Mesendoderm (in vitro differentiated cells): ENCODE measurements at regions not wholly inside any gene's neighbourhood (a gene's known extent, or its start where the extent isn't known, plus 50 kb on each side); places are given as distances from the start of the nearest gene placed in this dataset.
A peak's percentile ranks its signal among the peaks of the same experiment; 100 is the strongest.
"Not testable (repeated sequence)": the region's sequence is repeated elsewhere in the genome, so short reads cannot be mapped to it uniquely, and the experiment has no call there.

Source experiments
- DNase-seq: peaks from one replicate; pipeline ENCODE4 v3.0.0; 2013
- H2AK5ac ChIP-seq: 2 replicates; pipeline ENCODE4 v1.6.1; 2013; ENCODE audit warnings: low read length, inconsistent platforms
- H2BK120ac ChIP-seq: 2 replicates; pipeline ENCODE4 v1.6.1; 2013; ENCODE audit warnings: low read depth, mild to moderate bottlenecking, low read length, moderate library complexity, mixed read lengths
- H2BK15ac ChIP-seq: replicated peaks from 2 replicates; pipeline ENCODE4 v1.6.1; 2013; ENCODE audit warnings: low read depth, mild to moderate bottlenecking, moderate library complexity
- H2BK5ac ChIP-seq: 2 replicates; pipeline ENCODE4 v1.6.1; 2013; ENCODE audit warnings: low read length, inconsistent platforms
- H3K18ac ChIP-seq: 2 replicates; pipeline ENCODE4 v1.6.1; 2013; ENCODE audit warnings: mild to moderate bottlenecking, low read length, mixed read lengths
- H3K23ac ChIP-seq: one replicate; pipeline ENCODE4 v1.6.1; 2013; ENCODE audit warnings: low read length
- H3K27ac ChIP-seq: 2 replicates; pipeline ENCODE4 v1.5.1; 2013; ENCODE audit warnings: low read depth, mild to moderate bottlenecking, inconsistent platforms, low read length, moderate library complexity
- H3K27me3 ChIP-seq: 2 replicates; pipeline ENCODE4 v1.6.1; 2013; ENCODE audit warnings: low read length, control low read depth, mild to moderate bottlenecking, inconsistent platforms; ENCODE audit not compliant: insufficient read depth, poor library complexity
- H3K36me3 ChIP-seq: 2 replicates; pipeline ENCODE4 v1.6.1; 2013; ENCODE audit warnings: low read length, inconsistent platforms; ENCODE audit not compliant: control insufficient read depth, insufficient read depth
- H3K4ac ChIP-seq: one replicate; pipeline ENCODE4 v1.6.1; 2013; ENCODE audit warnings: low read depth, mild to moderate bottlenecking, low read length, moderate library complexity
- H3K4me1 ChIP-seq: 2 replicates; pipeline ENCODE4 v1.6.1; 2013; ENCODE audit warnings: low read depth, low read length, inconsistent platforms; ENCODE audit not compliant: control insufficient read depth
- H3K4me2 ChIP-seq: 2 replicates; pipeline ENCODE4 v1.6.1; 2013; ENCODE audit warnings: low read length
- H3K4me3 ChIP-seq: 2 replicates; pipeline ENCODE4 v1.5.1; 2013; ENCODE audit warnings: mild to moderate bottlenecking, low read length
- H3K56ac ChIP-seq: one replicate; pipeline ENCODE4 v1.6.1; 2013; ENCODE audit warnings: low read length
- H3K79me1 ChIP-seq: 2 replicates; pipeline ENCODE4 v1.6.1; 2013; ENCODE audit warnings: low read length, inconsistent platforms
- H3K79me2 ChIP-seq: 2 replicates; pipeline ENCODE4 v1.6.1; 2013; ENCODE audit warnings: mild to moderate bottlenecking, low read length; ENCODE audit not compliant: control insufficient read depth, insufficient read depth
- H3K9ac ChIP-seq: 2 replicates; pipeline ENCODE4 v1.6.1; 2013; ENCODE audit warnings: low read length, inconsistent platforms
- H4K5ac ChIP-seq: one replicate; pipeline ENCODE4 v1.6.1; 2013; ENCODE audit warnings: low read length
- H4K8ac ChIP-seq: one replicate; pipeline ENCODE4 v1.6.1; 2013; ENCODE audit warnings: low read depth, mild to moderate bottlenecking, control low read depth, low read length, moderate library complexity
- WGBS: extraction: QIAGEN DNeasy Blood & Tissue Kit; methylation state at CpG from one replicate; pipeline ENCODE4 v1.1.7; 2013; ENCODE audit warnings: low lambda C conversion rate, missing lambda C conversion rate; ENCODE audit not compliant: insufficient coverage; ENCODE audit errors: extremely low coverage; 5-methylcytosine and 5-hydroxymethylcytosine counted together

- WGBS, result no CpG with 5 or more reads among the region's 4 CpGs
- Histone ChIP-seq H3K23ac (no peak overlapping the region), H3K79me1 (no peaks in the 10 kb centered on the region)
These were observed 63.7 kb upstream of the APBB1IP start for GRCh38 chr10:26374426-26374825.

GRCh38 chr10:26377224-26377810 lies 60.8 kb upstream of the APBB1IP start:
- H3K4ac ChIP-seq, H2AK5ac ChIP-seq, H3K79me1 ChIP-seq, H2BK120ac ChIP-seq, H2BK5ac ChIP-seq, H3K56ac ChIP-seq, H3K4me2 ChIP-seq, H3K79me2 ChIP-seq, H3K27ac ChIP-seq, H3K4me1 ChIP-seq, H3K36me3 ChIP-seq, H3K4me3 ChIP-seq, H3K27me3 ChIP-seq, H4K5ac ChIP-seq, H3K18ac ChIP-seq, H2BK15ac ChIP-seq, H3K23ac ChIP-seq, H4K8ac ChIP-seq, H3K9ac ChIP-seq: not testable (repeated sequence)
- WGBS, result no CpG with 5 or more reads among the region's 9 CpGs
- peak; percentile 80 for DNase-seq

More at GRCh38 chr10:26374426-26374825, 63.7 kb upstream of the APBB1IP start:
- Histone ChIP-seq H2AK5ac (no peak overlapping the region), H3K27ac (no peak overlapping the region), H3K9ac (no peak overlapping the region), H3K79me2 (no peaks in the 10 kb centered on the region), H2BK5ac (no peak overlapping the region), H3K4ac (no peak overlapping the region), H3K18ac (no peak overlapping the region), H3K56ac (no peak overlapping the region), H4K5ac (no peak overlapping the region), H3K4me3 (no peak overlapping the region), H2BK15ac (no peak overlapping the region), H3K27me3 (no peaks in the 10 kb centered on the region), H3K4me1 (no peaks in the 10 kb centered on the region), H3K4me2 (no peak overlapping the region), H3K36me3 (no peaks in the 10 kb centered on the region), H2BK120ac (no peak overlapping the region), H4K8ac (no peak overlapping the region)
- no peak for DNase-seq

GRCh38 chr10:26378861-26379294 lies 59.3 kb upstream of the APBB1IP start:
- H3K18ac ChIP-seq, result no peak overlapping the region
- H2AK5ac ChIP-seq, result no peak overlapping the region
- no peak overlapping the region for H4K8ac ChIP-seq
- DNase-seq, result no peak
- no peak overlapping the region for H2BK15ac ChIP-seq
- H3K36me3 ChIP-seq, result no peaks in the 10 kb centered on the region
- H3K23ac ChIP-seq, result no peak overlapping the region
- no CpG with 5 or more reads among the region's 5 CpGs for WGBS
- no peaks in the 10 kb centered on the region for H3K4me1 ChIP-seq
- H3K9ac ChIP-seq, result no peak overlapping the region
- H4K5ac ChIP-seq, result no peak overlapping the region
- H3K27ac ChIP-seq, result no peak overlapping the region
- no peak overlapping the region for H3K4me2 ChIP-seq
- no peak overlapping the region for H3K4me3 ChIP-seq
- H3K79me1 ChIP-seq, result no peaks in the 10 kb centered on the region
- no peaks in the 10 kb centered on the region for H3K79me2 ChIP-seq
- no peak overlapping the region for H2BK5ac ChIP-seq
- H3K27me3 ChIP-seq, result no peaks in the 10 kb centered on the region
- H3K56ac ChIP-seq, result no peak overlapping the region
- no peak overlapping the region for H3K4ac ChIP-seq
- H2BK120ac ChIP-seq, result no peak overlapping the region

GRCh38 chr10:26380815-26381214 lies 57.3 kb upstream of the APBB1IP start:
- Histone ChIP-seq H4K5ac (no peak overlapping the region), H3K36me3 (no peaks in the 10 kb centered on the region), H3K23ac (no peak overlapping the region), H3K27me3 (no peaks in the 10 kb centered on the region), H3K9ac (no peak overlapping the region), H3K4me1 (no peaks in the 10 kb centered on the region), H3K4me3 (no peak overlapping the region), H2BK15ac (no peak overlapping the region), H2AK5ac (no peak overlapping the region), H3K27ac (no peak overlapping the region), H2BK5ac (no peak overlapping the region), H3K56ac (no peak overlapping the region), H3K18ac (no peak overlapping the region), H4K8ac (no peak overlapping the region), H3K4me2 (no peak overlapping the region), H3K79me2 (no peaks in the 10 kb centered on the region), H2BK120ac (no peak overlapping the region), H3K4ac (no peak overlapping the region), H3K79me1 (no peaks in the 10 kb centered on the region)
- no CpG with 5 or more reads among the region's 5 CpGs for WGBS
- DNase-seq, result peak; percentile 15

- H3K9ac ChIP-seq, result no peak overlapping the region
- H3K4ac ChIP-seq, result no peak overlapping the region
- H3K4me2 ChIP-seq, result no peak overlapping the region
- H3K56ac ChIP-seq, result no peak overlapping the region
- H3K4me3 ChIP-seq, result no peak overlapping the region
- peak; percentile 15 for DNase-seq
- no peaks in the 10 kb centered on the region for H3K36me3 ChIP-seq
- H3K4me1 ChIP-seq, result no peaks in the 10 kb centered on the region
- H2AK5ac ChIP-seq, result no peak overlapping the region
- H4K5ac ChIP-seq, result no peak overlapping the region
- no peaks in the 10 kb centered on the region for H3K79me2 ChIP-seq
- H3K23ac ChIP-seq, result no peak overlapping the region
- no peak overlapping the region for H2BK5ac ChIP-seq
- no peak overlapping the region for H3K18ac ChIP-seq
- no peaks in the 10 kb centered on the region for H3K27me3 ChIP-seq
- WGBS, result no CpG with 5 or more reads among the region's 1 CpG
- H4K8ac ChIP-seq, result no peak overlapping the region
- H2BK15ac ChIP-seq, result no peak overlapping the region
- H2BK120ac ChIP-seq, result no peak overlapping the region
- no peak overlapping the region for H3K27ac ChIP-seq
- H3K79me1 ChIP-seq, result no peaks in the 10 kb centered on the region
These were observed 56.2 kb upstream of the APBB1IP start for GRCh38 chr10:26381986-26382385.

GRCh38 chr10:26384600-26384999 lies 53.5 kb upstream of the APBB1IP start:
- H2BK120ac ChIP-seq, result no peak overlapping the region
- no peak overlapping the region for H4K5ac ChIP-seq
- no CpG with 5 or more reads among the region's 3 CpGs for WGBS
- H3K79me1 ChIP-seq, result no peaks in the 10 kb centered on the region
- H3K27me3 ChIP-seq, result no peaks in the 10 kb centered on the region
- H3K27ac ChIP-seq, result no peak overlapping the region
- no peak overlapping the region for H2BK15ac ChIP-seq
- no peak overlapping the region for H3K23ac ChIP-seq
- no peak overlapping the region for H3K4me2 ChIP-seq
- no peaks in the 10 kb centered on the region for H3K79me2 ChIP-seq
- no peak overlapping the region for H2BK5ac ChIP-seq
- H3K4me1 ChIP-seq, result no peaks in the 10 kb centered on the region
- H3K36me3 ChIP-seq, result no peaks in the 10 kb centered on the region
- no peak overlapping the region for H3K4me3 ChIP-seq
- DNase-seq, result no peak
- no peak overlapping the region for H3K9ac ChIP-seq
- H3K18ac ChIP-seq, result no peak overlapping the region
- no peak overlapping the region for H2AK5ac ChIP-seq
- no peak overlapping the region for H3K56ac ChIP-seq
- H3K4ac ChIP-seq, result no peak overlapping the region
- no peak overlapping the region for H4K8ac ChIP-seq
